Heart left ventricle (tissue), 16 donors: ENCODE measurements at regions not wholly inside any gene's neighbourhood (a gene's known extent, or its start where the extent isn't known, plus 50 kb on each side); places are given as distances from the start of the nearest gene placed in this dataset.
A peak's percentile ranks its signal among the peaks of the same experiment; 100 is the strongest.

Source experiments
- ATAC-seq, 4 donors: fragments of 200-7000 bp; cut with Tn5 transposase; one replicate each; pipeline ENCODE4 v1.9.1; 2020 to 2022; ENCODE audit warnings: moderate library complexity in 4 of 4, mild to moderate bottlenecking in 3 of 4, moderate number of reproducible peaks in 1 of 4
- DNase-seq, 5 donors: peaks; one replicate each; pipeline ENCODE4 v3.0.0-alpha.2; 2020
- H3K27ac ChIP-seq, 12 donors: fragments of 200-600 bp; sonication (generic) in 4 of 12; one replicate each; pipeline versions ENCODE4 v1.5.0 to v1.8.0; 2016 to 2022; ENCODE audit warnings: mild to moderate bottlenecking in 2 of 12
- H3K27me3 ChIP-seq, 9 donors: fragments of 200-600 bp; sonication (generic) in 2 of 9; one replicate each; pipeline versions ENCODE4 v1.5.1 to v1.8.0; 2016 to 2022; ENCODE audit warnings: mild to moderate bottlenecking in 3 of 9
- H3K36me3 ChIP-seq, 9 donors: fragments of 200-600 bp; sonication (generic) in 2 of 9; one replicate each; pipeline versions ENCODE4 v1.5.0 to v1.8.0; 2018 to 2022; ENCODE audit warnings: mild to moderate bottlenecking in 2 of 9
- H3K4me1 ChIP-seq, 12 donors: fragments of 200-600 bp; sonication (generic) in 4 of 12; one replicate each; pipeline versions ENCODE4 v1.5.0 to v1.8.0; 2016 to 2022; ENCODE audit warnings: mild to moderate bottlenecking in 3 of 12
- H3K4me3 ChIP-seq, 12 donors: fragments of 200-600 bp; sonication (generic) in 4 of 12; one replicate each; pipeline versions ENCODE4 v1.5.0 to v1.8.0; 2017 to 2022; ENCODE audit warnings: mild to moderate bottlenecking in 9 of 12, moderate library complexity in 4 of 12
- H3K9me3 ChIP-seq, 12 donors: fragments of 200-600 bp; sonication (generic) in 4 of 12; one replicate each; pipeline versions ENCODE4 v1.5.0 to v1.8.0; 2016 to 2022; ENCODE audit warnings: mild to moderate bottlenecking in 1 of 12
- POLR2A ChIP-seq, 2 donors: fragments of 450-650 bp; IDR thresholded peaks; one replicate each; pipeline ENCODE4 v1.6.1; 2017; ENCODE audit warnings: antibody characterized with exemption in 2 of 2, mild to moderate bottlenecking in 2 of 2, moderate library complexity in 2 of 2
- WGBS, 4 donors: extraction: QIAGEN DNeasy Blood & Tissue Kit in 2 of 4; methylation state at CpG; one replicate each; pipeline versions ENCODE4 v1.1.5 to v1.1.7; 2013 to 2018; 5-methylcytosine and 5-hydroxymethylcytosine counted together
- intact Hi-C, 10 donors: fragments of 100-400 bp; cut with DNase I; formaldehyde crosslinking; loops; one replicate each; pipeline versions ENCODE4 v1.11.1 to v1.14.2; 2022
- TF ChIP-seq, protein P1 (sequence below), 12 donors: fragments of 200-600 bp; sonication (generic) in 4 of 12; IDR thresholded peaks; one replicate each; pipeline versions ENCODE4 v1.5.0 to v1.8.0; 2018 to 2022; ENCODE audit warnings: antibody characterized with exemption in 12 of 12, mild to moderate bottlenecking in 5 of 12
- donor health status: ischemic (EF 13 %, LVEDD 7.1; RV severe dilation, severe dysfunction).
- donor health status: healthy with polysubstance abuse.
- donor health status: DM: no; HTN: yes; CAD: no.
- donor health status: DM: no; HTN: no; CAD: no.
- donor health status: ischemic (EF 25% LVEDD 6.9; RV normal size, moderate dysfunction).
- donor health status: ischemic (EF 25% LVEDD 5.7; RV mildly dilated, moderate dysfunction).
- donor health status: healthy.
- donor health status: DM: yes; HTN: yes; CAD: no.
- donor health status: ischemic (EF 35%, LVEDD 5.7; RV mildly dilated, moderate dysfunction).
- donor health status: nonischemic (EF 11% LVEDD 7.7; RV severe dilation, severe dysfunction).
- donor health status: DM: yes; HTN: yes; CAD: no.
- donor health status: PGD.
- donor health status: ischemic (EF 29% LVEDD 5.4; RV normal size, mild dysfunction).
- donor health status: nonischemic (EF 23%, LVEDD 6.1; RV moderate dilation, normal function).

DNA sequence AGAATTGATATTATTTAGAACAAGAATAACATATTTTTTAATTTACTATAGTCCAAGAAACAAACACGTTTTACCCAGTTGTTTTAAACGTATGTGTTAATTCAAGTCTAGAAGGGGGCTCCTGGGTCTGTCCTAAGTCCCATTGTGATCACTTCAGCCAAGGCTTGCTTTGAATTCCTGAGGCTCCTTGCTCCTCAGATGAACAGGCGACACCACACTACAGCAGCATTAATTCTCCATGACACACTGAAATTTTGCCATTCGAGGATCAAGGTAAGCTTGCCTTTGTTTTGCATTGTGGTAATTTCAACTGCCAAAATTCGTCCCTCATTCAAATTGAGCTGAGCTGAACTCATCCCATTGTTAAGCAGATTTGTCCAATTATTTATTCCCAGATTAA, 1442.6 kb downstream of the SLITRK5 start:
- no peaks in the 10 kb centered on the region for H3K36me3 ChIP-seq
- H3K27me3 ChIP-seq, result no peaks in the 10 kb centered on the region
- 49 to 67% (median 54%) methylated on average over 5 of the region's 5 CpGs for WGBS, 4 donors
- H3K4me3 ChIP-seq, result no peak overlapping the region
- DNase-seq, result no peak
- H3K9me3 ChIP-seq, result peaks cover 0 to 3% (median 0%) of the 10 kb centered on the region in 12 donors
- H3K27ac ChIP-seq, result no peak overlapping the region
- intact Hi-C loops, result no loop called here
- TF ChIP-seq, protein P1, sequence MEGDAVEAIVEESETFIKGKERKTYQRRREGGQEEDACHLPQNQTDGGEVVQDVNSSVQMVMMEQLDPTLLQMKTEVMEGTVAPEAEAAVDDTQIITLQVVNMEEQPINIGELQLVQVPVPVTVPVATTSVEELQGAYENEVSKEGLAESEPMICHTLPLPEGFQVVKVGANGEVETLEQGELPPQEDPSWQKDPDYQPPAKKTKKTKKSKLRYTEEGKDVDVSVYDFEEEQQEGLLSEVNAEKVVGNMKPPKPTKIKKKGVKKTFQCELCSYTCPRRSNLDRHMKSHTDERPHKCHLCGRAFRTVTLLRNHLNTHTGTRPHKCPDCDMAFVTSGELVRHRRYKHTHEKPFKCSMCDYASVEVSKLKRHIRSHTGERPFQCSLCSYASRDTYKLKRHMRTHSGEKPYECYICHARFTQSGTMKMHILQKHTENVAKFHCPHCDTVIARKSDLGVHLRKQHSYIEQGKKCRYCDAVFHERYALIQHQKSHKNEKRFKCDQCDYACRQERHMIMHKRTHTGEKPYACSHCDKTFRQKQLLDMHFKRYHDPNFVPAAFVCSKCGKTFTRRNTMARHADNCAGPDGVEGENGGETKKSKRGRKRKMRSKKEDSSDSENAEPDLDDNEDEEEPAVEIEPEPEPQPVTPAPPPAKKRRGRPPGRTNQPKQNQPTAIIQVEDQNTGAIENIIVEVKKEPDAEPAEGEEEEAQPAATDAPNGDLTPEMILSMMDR (IDR thresholded peaks at IDR 0.05), result no peak
- no peak for TF ChIP-seq POLR2A (IDR thresholded peaks at IDR 0.05)
- no peaks in the 10 kb centered on the region for H3K4me1 ChIP-seq
- no peak for ATAC-seq

DNA sequence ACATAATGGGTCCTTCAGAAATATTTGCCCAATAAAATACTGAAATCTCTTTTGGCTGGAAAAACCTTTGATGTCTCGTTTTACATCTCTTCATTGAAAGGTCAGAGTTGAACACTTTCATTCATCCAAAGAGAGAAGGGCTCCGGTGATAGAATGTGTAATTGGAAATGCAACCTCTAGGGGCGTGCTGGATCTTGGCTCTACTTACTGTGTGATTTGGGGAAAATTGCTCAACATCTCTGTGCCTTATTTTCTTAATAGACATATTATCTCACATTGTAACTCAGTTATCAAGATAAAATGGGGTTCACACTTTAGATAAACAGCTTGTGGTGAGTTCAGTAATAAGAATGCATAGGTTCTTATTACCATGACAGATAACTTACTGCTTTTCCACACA, 1444.1 kb downstream of the SLITRK5 start:
- ATAC-seq (no peak), DNase-seq (no peak)
- TF ChIP-seq, protein P1 (IDR thresholded peaks at IDR 0.05), result peak in 1 of 12 donors; percentile 13
- no peak for TF ChIP-seq POLR2A (IDR thresholded peaks at IDR 0.05)
- H3K27ac ChIP-seq, result no peak overlapping the region
- peaks cover 0 to 3% (median 0%) of the 10 kb centered on the region in 12 donors for H3K9me3 ChIP-seq
- intact Hi-C loops, result no loop called here
- H3K4me1 ChIP-seq, result no peaks in the 10 kb centered on the region
- 63 to 84% (median 77%) methylated on average over 3 of the region's 3 CpGs for WGBS, 4 donors
- H3K4me3 ChIP-seq, result no peak overlapping the region
- no peaks in the 10 kb centered on the region for H3K27me3 ChIP-seq
- no peaks in the 10 kb centered on the region for H3K36me3 ChIP-seq

DNA sequence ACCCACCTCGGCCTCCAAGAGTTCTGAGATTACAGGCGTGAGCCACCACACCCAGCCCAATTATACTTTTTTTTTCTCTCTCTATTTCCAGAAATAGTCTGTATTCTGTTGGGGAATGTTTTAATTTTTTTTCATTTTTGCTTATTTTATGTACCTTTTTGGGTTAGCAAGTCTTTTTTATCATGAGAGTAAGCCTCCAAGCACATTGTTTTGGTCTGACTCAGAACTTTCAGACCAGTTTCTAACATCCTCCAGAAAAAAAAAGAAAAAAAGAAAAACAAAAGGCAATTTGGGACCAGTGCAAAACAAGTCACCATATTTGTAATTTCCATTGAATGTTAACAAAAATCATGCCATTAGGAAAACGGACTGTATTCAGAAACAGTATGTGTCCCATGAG, 1465.5 kb downstream of the SLITRK5 start:
- Histone ChIP-seq H3K4me1 (no peaks in the 10 kb centered on the region), H3K27me3 (no peaks in the 10 kb centered on the region), H3K27ac (no peak overlapping the region), H3K4me3 (no peak overlapping the region), H3K9me3 (no peaks in the 10 kb centered on the region), H3K36me3 (no peaks in the 10 kb centered on the region)
- 50 to 67% (median 58%) methylated on average over 3 of the region's 3 CpGs for WGBS, 4 donors
- TF ChIP-seq, protein P1 (IDR thresholded peaks at IDR 0.05), result no peak
- TF ChIP-seq POLR2A (IDR thresholded peaks at IDR 0.05), result no peak
- DNase-seq (no peak), ATAC-seq (no peak)
- intact Hi-C loops, result no loop called here

DNA sequence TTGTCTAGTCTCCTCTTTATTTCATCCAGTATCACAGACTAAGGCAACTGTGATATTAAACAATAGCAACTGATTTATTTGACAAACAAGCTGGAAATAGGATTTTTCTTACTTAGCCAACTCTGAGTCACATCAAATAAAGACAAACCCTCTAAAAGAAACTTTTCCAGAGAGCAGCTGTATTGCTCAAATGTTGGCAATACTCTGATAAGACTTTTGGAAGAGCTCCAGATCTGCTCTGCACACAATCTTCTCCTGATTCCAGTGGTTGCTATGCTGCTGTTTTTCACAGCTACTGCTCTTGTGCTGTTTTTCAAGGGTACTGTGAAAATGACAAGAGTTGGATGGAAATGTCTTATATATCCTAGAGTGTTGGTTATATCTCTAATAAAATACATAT, 1479.2 kb downstream of the SLITRK5 start:
- no peak for DNase-seq
- intact Hi-C loops, result no loop called here
- H3K4me1 ChIP-seq, result no peaks in the 10 kb centered on the region
- no peak for TF ChIP-seq POLR2A (IDR thresholded peaks at IDR 0.05)
- TF ChIP-seq, protein P1 (IDR thresholded peaks at IDR 0.05), result no peak
- no peak overlapping the region for H3K4me3 ChIP-seq
- H3K9me3 ChIP-seq, result peaks cover 0 to 27% (median 7%) of the 10 kb centered on the region in 12 donors
- H3K36me3 ChIP-seq, result no peaks in the 10 kb centered on the region
- no peaks in the 10 kb centered on the region for H3K27me3 ChIP-seq
- ATAC-seq, result no peak
- H3K27ac ChIP-seq, result no peak overlapping the region
